SK-N-SH (cell line): ENCODE measurements at regions not wholly inside any gene's neighbourhood (a gene's known extent, or its start where the extent isn't known, plus 50 kb on each side); places are given as distances from the start of the nearest gene placed in this dataset.

Source experiments
- CTCF ChIP-seq: fragments of 200-600 bp; sonication (generic); IDR thresholded peaks from 2 replicates; pipeline ENCODE4 v1.6.1; 2017; ENCODE audit warnings: antibody characterized with exemption, mild to moderate bottlenecking, moderate library complexity
- ELF1 ChIP-seq: IDR thresholded peaks from 2 replicates; pipeline ENCODE4 v1.4.0; 2012
- EP300 ChIP-seq, 2 experiments: IDR thresholded peaks; 2 replicates each; pipeline versions ENCODE4 v1.4.0 to v1.6.1; 2012; ENCODE audit warnings: borderline replicate concordance in 1 of 2, low read depth in 1 of 2, low read length in 1 of 2
- FOXM1 ChIP-seq: IDR thresholded peaks from 2 replicates; pipeline ENCODE4 v1.4.0; 2012; ENCODE audit warnings: low read depth, mild to moderate bottlenecking
- POLR2AphosphoS5 ChIP-seq: IDR thresholded peaks from 2 replicates; pipeline ENCODE4 v1.6.1; 2012; ENCODE audit warnings: low read depth, low read length
- RAD21 ChIP-seq: IDR thresholded peaks from 2 replicates; pipeline ENCODE4 v1.6.1; 2012; ENCODE audit warnings: mild to moderate bottlenecking, low read length
- REST ChIP-seq: IDR thresholded peaks from 2 replicates; pipeline ENCODE4 v1.6.1; 2012; ENCODE audit warnings: mild to moderate bottlenecking, low read depth, low read length, moderate library complexity
- SIN3A ChIP-seq: IDR thresholded peaks from 2 replicates; pipeline ENCODE4 v1.6.1; 2012; ENCODE audit warnings: low read depth, mild to moderate bottlenecking, low read length, moderate library complexity, borderline replicate concordance
- TAF1 ChIP-seq: IDR thresholded peaks from 2 replicates; pipeline ENCODE4 v1.6.1; 2012; ENCODE audit warnings: low read depth, mild to moderate bottlenecking, low read length, moderate library complexity, borderline replicate concordance
- TCF12 ChIP-seq: IDR thresholded peaks from 2 replicates; pipeline ENCODE4 v1.4.0; 2012
- YY1 ChIP-seq: IDR thresholded peaks from 2 replicates; pipeline ENCODE4 v1.4.0; 2012; ENCODE audit warnings: low read depth, mild to moderate bottlenecking
- TF ChIP-seq, protein P1 (sequence below): fragments of 150-350 bp; IDR thresholded peaks from 2 replicates; pipeline ENCODE4 v1.6.1; 2016; ENCODE audit warnings: mild to moderate bottlenecking, low read depth, low read length

DNA sequence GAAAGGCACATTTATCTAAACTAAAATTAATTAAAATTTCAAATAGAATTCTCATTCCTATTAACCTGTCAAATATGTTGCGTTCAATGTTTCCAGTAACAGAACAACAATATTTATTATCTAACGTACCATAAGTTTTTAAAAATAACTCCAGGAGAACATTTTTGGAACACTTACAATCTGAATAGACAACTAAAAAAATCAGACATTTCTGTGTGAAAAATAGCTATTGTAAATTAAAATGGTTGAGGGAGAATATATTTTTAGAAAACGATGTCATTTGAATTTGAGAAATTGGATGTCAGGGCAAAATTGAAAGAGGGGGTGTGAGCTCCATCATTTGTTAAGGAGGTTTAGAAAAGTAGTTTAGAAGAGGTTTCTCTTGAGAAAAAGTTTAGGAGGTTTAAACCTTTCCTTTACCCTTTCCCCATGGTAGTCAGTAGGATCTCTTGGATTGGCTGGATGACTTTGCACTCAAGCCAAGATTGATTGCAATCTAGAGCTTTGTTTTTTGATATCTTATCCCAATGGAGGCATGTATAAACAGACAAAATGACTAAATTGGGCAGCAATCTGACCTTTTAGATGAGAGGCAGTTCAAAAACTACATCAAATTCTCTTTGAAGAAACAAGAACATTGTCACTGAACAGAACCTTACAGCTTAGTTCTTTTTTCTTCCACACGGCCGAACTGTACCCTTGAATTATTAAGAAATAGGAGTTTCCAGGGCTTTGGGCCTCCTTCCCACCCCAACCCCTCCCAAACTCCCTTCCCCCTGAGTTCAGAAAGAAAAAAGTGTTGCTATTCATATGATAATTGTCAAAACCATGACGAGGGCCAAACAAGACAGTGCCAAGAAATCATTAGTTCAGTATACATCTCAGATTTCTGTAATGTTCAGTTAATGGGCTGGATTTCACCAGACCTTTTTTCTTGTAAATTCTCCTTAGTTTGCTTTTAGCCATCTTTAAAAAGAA is 79.7 kb upstream of the CDIN1 start:
- TF ChIP-seq CTCF (no peak), REST (no peak), RAD21 (no peak), ELF1 (no peak), TAF1 (no peak), TCF12 (no peak), FOXM1 (no peak), SIN3A (no peak), YY1 (no peak), EP300 (IDR thresholded peaks at IDR 0.05; ENCODE audit: borderline replicate concordance in 1 of 2, low read depth in 1 of 2, low read length in 1 of 2) (no peak), POLR2AphosphoS5 (no peak)
- TF ChIP-seq, protein P1, sequence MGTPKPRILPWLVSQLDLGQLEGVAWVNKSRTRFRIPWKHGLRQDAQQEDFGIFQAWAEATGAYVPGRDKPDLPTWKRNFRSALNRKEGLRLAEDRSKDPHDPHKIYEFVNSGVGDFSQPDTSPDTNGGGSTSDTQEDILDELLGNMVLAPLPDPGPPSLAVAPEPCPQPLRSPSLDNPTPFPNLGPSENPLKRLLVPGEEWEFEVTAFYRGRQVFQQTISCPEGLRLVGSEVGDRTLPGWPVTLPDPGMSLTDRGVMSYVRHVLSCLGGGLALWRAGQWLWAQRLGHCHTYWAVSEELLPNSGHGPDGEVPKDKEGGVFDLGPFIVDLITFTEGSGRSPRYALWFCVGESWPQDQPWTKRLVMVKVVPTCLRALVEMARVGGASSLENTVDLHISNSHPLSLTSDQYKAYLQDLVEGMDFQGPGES: no peak
